VCaP (cell line): ENCODE measurements at regions not wholly inside any gene's neighbourhood (a gene's known extent, or its start where the extent isn't known, plus 50 kb on each side); places are given as distances from the start of the nearest gene placed in this dataset.

Source experiments
- H3K27ac ChIP-seq: fragments of 450-650 bp; 2 replicates; pipeline ENCODE4 v1.5.1; 2017
- TF ChIP-seq, protein P1 (sequence below): fragments of 450-650 bp; conservative IDR thresholded peaks from 2 replicates; pipeline ENCODE4 v1.5.1; 2017; ENCODE audit warnings: mild to moderate bottlenecking, moderate library complexity

GRCh38 chr13:99647596-99647985 is 146.3 kb downstream of the TM9SF2 start:
- no peak overlapping the region for H3K27ac ChIP-seq
- TF ChIP-seq, protein P1, sequence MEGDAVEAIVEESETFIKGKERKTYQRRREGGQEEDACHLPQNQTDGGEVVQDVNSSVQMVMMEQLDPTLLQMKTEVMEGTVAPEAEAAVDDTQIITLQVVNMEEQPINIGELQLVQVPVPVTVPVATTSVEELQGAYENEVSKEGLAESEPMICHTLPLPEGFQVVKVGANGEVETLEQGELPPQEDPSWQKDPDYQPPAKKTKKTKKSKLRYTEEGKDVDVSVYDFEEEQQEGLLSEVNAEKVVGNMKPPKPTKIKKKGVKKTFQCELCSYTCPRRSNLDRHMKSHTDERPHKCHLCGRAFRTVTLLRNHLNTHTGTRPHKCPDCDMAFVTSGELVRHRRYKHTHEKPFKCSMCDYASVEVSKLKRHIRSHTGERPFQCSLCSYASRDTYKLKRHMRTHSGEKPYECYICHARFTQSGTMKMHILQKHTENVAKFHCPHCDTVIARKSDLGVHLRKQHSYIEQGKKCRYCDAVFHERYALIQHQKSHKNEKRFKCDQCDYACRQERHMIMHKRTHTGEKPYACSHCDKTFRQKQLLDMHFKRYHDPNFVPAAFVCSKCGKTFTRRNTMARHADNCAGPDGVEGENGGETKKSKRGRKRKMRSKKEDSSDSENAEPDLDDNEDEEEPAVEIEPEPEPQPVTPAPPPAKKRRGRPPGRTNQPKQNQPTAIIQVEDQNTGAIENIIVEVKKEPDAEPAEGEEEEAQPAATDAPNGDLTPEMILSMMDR: no peak

- H3K27ac ChIP-seq: no peak overlapping the region
- TF ChIP-seq, protein P1: no peak
Measured at GRCh38 chr13:99646866-99647595, 145.8 kb downstream of the TM9SF2 start.

- no peak overlapping the region for H3K27ac ChIP-seq
- TF ChIP-seq, protein P1: no peak
Measured at GRCh38 chr13:99642841-99643240, 141.6 kb downstream of the TM9SF2 start.

DNA sequence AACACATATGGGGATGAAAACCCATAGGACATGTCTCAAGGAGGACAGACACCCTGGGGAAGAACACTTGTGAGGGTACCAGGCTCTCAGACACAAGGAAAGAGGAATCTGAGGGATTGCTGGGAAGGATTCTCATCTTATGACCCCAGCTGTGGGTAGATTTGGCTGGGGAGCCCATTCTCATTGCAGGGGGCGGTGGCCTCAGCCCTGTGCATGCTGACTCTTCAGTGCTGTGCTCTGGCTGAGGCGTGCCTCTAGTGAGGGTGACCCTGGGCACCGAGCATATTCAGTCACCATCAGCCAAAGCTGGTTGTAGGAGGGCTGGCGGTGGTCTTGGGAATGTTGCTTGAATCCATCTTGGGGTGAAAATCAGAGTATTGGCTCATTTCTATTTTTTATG is 140.7 kb downstream of the TM9SF2 start:
- TF ChIP-seq, protein P1: no peak

DNA sequence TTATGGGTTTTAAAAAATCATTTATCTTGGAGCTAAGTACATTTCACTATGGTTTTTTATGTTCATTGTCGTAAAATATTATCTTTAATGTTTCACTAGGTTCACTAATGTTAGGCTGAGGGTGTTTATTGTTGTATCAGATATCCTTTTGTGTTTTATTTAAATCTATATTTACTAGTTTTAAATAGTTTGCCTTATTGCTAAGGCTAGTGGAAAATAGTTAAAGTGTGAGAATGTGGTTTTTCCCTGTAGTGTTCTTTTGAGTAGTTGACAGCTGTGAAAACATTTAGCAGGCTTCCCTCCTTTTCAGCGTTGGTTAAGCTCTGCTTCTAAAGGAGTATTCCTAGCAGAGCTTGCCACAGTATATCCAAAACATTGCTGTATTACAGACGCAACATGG is 139.0 kb downstream of the TM9SF2 start:
- TF ChIP-seq, protein P1: no peak
- no peak overlapping the region; the same call in 1 of the 2 replicates for H3K27ac ChIP-seq

More for the DNA sequence above, 140.7 kb downstream of the TM9SF2 start:
- no peak overlapping the region for H3K27ac ChIP-seq

DNA sequence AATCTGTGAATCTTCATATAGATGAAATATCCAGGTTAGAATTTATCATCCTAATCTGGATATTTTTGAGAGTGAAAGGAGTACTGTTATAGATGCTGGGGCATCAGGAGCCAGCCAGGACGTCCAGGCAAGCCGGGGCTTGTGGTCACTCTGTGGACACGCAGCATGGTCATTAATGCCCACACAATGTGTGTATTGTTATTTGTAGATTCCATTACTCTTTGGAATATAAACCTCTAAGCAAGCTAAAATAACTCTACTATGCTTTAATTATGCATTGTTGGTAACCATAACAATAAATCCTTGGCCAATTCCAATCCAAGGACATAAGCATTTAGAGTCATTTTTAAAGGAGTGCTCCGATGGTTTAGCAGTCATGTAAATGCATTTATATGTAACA is 137.9 kb downstream of the TM9SF2 start:
- TF ChIP-seq, protein P1: no peak
- no peak overlapping the region for H3K27ac ChIP-seq

- TF ChIP-seq, protein P1: no peak
- no peak overlapping the region for H3K27ac ChIP-seq
Measured at GRCh38 chr13:99636728-99637353, 135.6 kb downstream of the TM9SF2 start.
